ENCODE measurements at regions not wholly inside any gene's neighbourhood (a gene's known extent, or its start where the extent isn't known, plus 50 kb on each side); places are given as distances from the start of the nearest gene placed in this dataset.

DNA sequence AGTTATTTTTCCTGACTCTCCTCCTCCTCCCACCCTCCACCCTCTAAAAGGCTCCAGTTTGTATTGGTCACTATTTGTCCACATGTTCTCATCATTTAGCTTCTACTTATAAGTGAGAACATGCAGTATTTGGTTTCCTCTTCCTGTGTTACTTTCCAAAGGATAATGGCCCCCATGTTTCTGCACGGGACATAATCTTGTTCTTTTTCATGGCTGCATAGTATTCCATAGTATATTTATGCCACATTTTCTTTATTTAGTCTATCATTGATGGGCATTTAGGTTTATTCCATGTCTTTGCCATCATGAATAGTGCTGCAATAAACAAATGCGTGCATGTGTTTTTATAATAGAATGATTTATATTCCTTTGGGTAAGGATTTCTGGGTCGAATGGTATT is 167.3 kb upstream of the GRID2 start:
- TF ChIP-seq POLR2A (IDR thresholded peaks at IDR 0.05) = no peak
- TF ChIP-seq, protein P1, sequence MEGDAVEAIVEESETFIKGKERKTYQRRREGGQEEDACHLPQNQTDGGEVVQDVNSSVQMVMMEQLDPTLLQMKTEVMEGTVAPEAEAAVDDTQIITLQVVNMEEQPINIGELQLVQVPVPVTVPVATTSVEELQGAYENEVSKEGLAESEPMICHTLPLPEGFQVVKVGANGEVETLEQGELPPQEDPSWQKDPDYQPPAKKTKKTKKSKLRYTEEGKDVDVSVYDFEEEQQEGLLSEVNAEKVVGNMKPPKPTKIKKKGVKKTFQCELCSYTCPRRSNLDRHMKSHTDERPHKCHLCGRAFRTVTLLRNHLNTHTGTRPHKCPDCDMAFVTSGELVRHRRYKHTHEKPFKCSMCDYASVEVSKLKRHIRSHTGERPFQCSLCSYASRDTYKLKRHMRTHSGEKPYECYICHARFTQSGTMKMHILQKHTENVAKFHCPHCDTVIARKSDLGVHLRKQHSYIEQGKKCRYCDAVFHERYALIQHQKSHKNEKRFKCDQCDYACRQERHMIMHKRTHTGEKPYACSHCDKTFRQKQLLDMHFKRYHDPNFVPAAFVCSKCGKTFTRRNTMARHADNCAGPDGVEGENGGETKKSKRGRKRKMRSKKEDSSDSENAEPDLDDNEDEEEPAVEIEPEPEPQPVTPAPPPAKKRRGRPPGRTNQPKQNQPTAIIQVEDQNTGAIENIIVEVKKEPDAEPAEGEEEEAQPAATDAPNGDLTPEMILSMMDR (IDR thresholded peaks at IDR 0.05) = no peak
